ENCODE measurements at regions not wholly inside any gene's neighbourhood (a gene's known extent, or its start where the extent isn't known, plus 50 kb on each side); places are given as distances from the start of the nearest gene placed in this dataset.

DNA sequence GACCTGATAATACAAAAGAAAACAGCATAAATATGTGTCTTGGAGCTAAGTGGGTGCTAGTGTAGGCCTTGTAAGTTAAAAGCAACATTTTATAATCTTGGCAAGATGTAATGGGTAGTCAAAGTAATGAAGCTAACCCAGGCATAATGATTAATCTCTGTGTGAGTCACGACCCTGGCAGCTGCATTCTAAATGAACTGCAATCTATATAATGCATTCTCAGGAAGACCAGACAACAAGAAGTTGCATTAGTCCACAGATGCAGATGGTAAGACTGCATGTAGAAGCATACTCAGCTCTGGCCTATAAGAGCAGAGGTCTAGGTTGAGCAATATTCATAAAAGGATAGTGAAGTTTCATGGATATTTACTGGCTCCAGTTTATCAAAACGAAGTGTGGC, 85.6 kb upstream of the ETAA1 start:
- no peak for TF ChIP-seq CTCF (IDR thresholded peaks at IDR 0.05)
- no peaks in the 10 kb centered on the region for H3K9me3 Mint-ChIP-seq (ENCODE audit: unreplicated experiment)
- no peaks in the 10 kb centered on the region for H3K36me3 Mint-ChIP-seq (ENCODE audit: unreplicated experiment)
- no peak for DNase-seq (ENCODE audit: extremely low spot score, unreplicated experiment)
- H3K4me3 Mint-ChIP-seq (ENCODE audit: unreplicated experiment) = no peak overlapping the region
- H3K4me1 Mint-ChIP-seq (ENCODE audit: unreplicated experiment) = no peaks in the 10 kb centered on the region
- no peak overlapping the region for H3K27ac Mint-ChIP-seq (ENCODE audit: unreplicated experiment)
- no peaks in the 10 kb centered on the region for H3K27me3 Mint-ChIP-seq (ENCODE audit: unreplicated experiment)

- no peak overlapping the region for H3K4me3 Mint-ChIP-seq (ENCODE audit: unreplicated experiment)
- TF ChIP-seq CTCF (IDR thresholded peaks at IDR 0.05) = no peak
- no peaks in the 10 kb centered on the region for H3K4me1 Mint-ChIP-seq (ENCODE audit: unreplicated experiment)
- DNase-seq (ENCODE audit: extremely low spot score, unreplicated experiment) = no peak
- no peaks in the 10 kb centered on the region for H3K9me3 Mint-ChIP-seq (ENCODE audit: unreplicated experiment)
- H3K36me3 Mint-ChIP-seq (ENCODE audit: unreplicated experiment) = no peaks in the 10 kb centered on the region
- no peaks in the 10 kb centered on the region for H3K27me3 Mint-ChIP-seq (ENCODE audit: unreplicated experiment)
- H3K27ac Mint-ChIP-seq (ENCODE audit: unreplicated experiment) = no peak overlapping the region
Observed at GRCh38 chr2:67312871-67313270, 84.3 kb upstream of the ETAA1 start.

- Mint-ChIP-seq H3K4me1 (ENCODE audit: unreplicated experiment) (no peaks in the 10 kb centered on the region), H3K9me3 (ENCODE audit: unreplicated experiment) (no peaks in the 10 kb centered on the region), H3K27ac (ENCODE audit: unreplicated experiment) (no peak overlapping the region), H3K4me3 (ENCODE audit: unreplicated experiment) (no peak overlapping the region), H3K36me3 (ENCODE audit: unreplicated experiment) (no peaks in the 10 kb centered on the region), H3K27me3 (ENCODE audit: unreplicated experiment) (no peaks in the 10 kb centered on the region)
- DNase-seq (ENCODE audit: extremely low spot score, unreplicated experiment) = no peak
- no peak for TF ChIP-seq CTCF (IDR thresholded peaks at IDR 0.05)
Observed at GRCh38 chr2:67313536-67313935, 83.6 kb upstream of the ETAA1 start.

DNA sequence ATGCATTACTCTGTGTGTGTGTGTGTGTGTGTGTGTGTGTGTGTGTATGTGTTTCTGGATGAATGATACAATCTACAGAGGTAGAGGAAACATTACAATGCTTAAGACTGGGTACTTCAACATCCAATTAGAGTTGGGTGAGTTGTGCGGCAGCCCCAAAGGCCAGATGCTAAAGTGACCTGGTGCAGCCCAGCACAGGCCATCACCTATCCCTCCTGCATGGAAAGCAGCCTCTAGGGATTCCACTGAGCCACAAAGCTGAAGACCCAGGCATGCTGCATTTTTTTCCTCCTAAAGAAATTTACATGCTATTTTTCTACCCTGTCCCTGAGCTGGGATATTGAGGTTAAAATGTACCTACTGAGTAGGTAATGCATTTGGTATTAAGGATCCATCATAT, 79.1 kb upstream of the ETAA1 start:
- Mint-ChIP-seq H3K27ac (ENCODE audit: unreplicated experiment) (no peak overlapping the region), H3K4me3 (ENCODE audit: unreplicated experiment) (no peak overlapping the region), H3K4me1 (ENCODE audit: unreplicated experiment) (peaks cover 13% of the 10 kb centered on the region), H3K27me3 (ENCODE audit: unreplicated experiment) (no peaks in the 10 kb centered on the region), H3K9me3 (ENCODE audit: unreplicated experiment) (no peaks in the 10 kb centered on the region), H3K36me3 (ENCODE audit: unreplicated experiment) (no peaks in the 10 kb centered on the region)
- no peak for DNase-seq (ENCODE audit: extremely low spot score, unreplicated experiment)
- TF ChIP-seq CTCF (IDR thresholded peaks at IDR 0.05) = no peak

DNA sequence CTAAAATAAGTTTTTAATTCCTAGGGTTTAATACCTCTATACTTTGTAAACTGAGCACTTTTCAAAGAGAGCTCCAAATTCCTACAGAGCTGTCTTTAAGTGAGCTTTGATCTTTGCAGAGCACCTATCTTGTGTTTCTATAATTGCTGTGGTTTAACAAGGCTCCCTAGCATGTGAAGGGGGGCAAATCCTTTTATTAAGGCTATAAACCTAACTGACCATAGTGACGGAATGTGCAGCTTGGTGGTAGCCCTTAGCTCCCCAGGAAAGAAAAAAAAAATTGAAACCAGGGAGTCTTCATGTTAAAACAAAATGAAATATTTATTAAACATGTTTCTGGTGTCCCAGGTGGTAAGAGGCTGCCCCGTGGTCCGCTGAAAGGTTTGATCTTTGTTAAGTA, 78.6 kb upstream of the ETAA1 start:
- no peak overlapping the region for H3K4me3 Mint-ChIP-seq (ENCODE audit: unreplicated experiment)
- TF ChIP-seq CTCF (IDR thresholded peaks at IDR 0.05) = no peak
- no peaks in the 10 kb centered on the region for H3K27me3 Mint-ChIP-seq (ENCODE audit: unreplicated experiment)
- H3K4me1 Mint-ChIP-seq (ENCODE audit: unreplicated experiment) = peaks cover 13% of the 10 kb centered on the region
- no peak for DNase-seq (ENCODE audit: extremely low spot score, unreplicated experiment)
- no peak overlapping the region for H3K27ac Mint-ChIP-seq (ENCODE audit: unreplicated experiment)
- H3K36me3 Mint-ChIP-seq (ENCODE audit: unreplicated experiment) = no peaks in the 10 kb centered on the region
- H3K9me3 Mint-ChIP-seq (ENCODE audit: unreplicated experiment) = no peaks in the 10 kb centered on the region
